Tibial artery (tissue), 4 donors: ENCODE measurements at regions not wholly inside any gene's neighbourhood (a gene's known extent, or its start where the extent isn't known, plus 50 kb on each side); places are given as distances from the start of the nearest gene placed in this dataset.

Source experiments
- DNase-seq, 2 donors: peaks; one replicate each; pipeline ENCODE4 v3.0.0-alpha.2; 2019
- H3K27ac ChIP-seq, 2 donors: fragments of 200-600 bp; sonication (generic) in 1 of 2; 1 replicate in 1 of 2; 2 replicates in 1 of 2; pipeline ENCODE4 v1.5.1; 2018 to 2019; ENCODE audit warnings: mild to moderate bottlenecking in 1 of 2
- H3K27me3 ChIP-seq, 2 donors: fragments of 200-600 bp; sonication (generic) in 1 of 2; one replicate each; pipeline versions ENCODE4 v1.5.1 to v1.6.0; 2016 to 2019
- H3K36me3 ChIP-seq, 3 donors: fragments of 200-600 bp; sonication (generic) in 2 of 3; one replicate each; pipeline ENCODE4 v1.5.1; 2016 to 2019; ENCODE audit warnings: mild to moderate bottlenecking in 2 of 3
- H3K4me1 ChIP-seq, 4 donors: fragments of 200-600 bp; sonication (generic) in 2 of 4; 1 replicate in 3 of 4; 2 replicates in 1 of 4; pipeline ENCODE4 v1.5.1; 2016 to 2019
- H3K4me3 ChIP-seq, 2 donors: fragments of 200-600 bp; sonication (generic) in 1 of 2; 1 replicate in 1 of 2; 2 replicates in 1 of 2; pipeline ENCODE4 v1.5.1; 2018 to 2019; ENCODE audit warnings: mild to moderate bottlenecking in 2 of 2
- H3K9me3 ChIP-seq, 3 donors: fragments of 200-600 bp; sonication (generic) in 1 of 3; one replicate each; pipeline ENCODE4 v1.5.1; 2016 to 2019
- CTCF ChIP-seq, 2 experiments: fragments of 200-600 bp in 1 of 2; fragments of 450-650 bp in 1 of 2; IDR thresholded peaks; one replicate each; pipeline ENCODE4 v1.5.1; 2017 to 2019; ENCODE audit warnings: antibody characterized with exemption in 2 of 2, mild to moderate bottlenecking in 1 of 2, moderate library complexity in 1 of 2
- intact Hi-C: fragments of 100-400 bp; cut with DNase I; formaldehyde crosslinking; loops from one replicate; pipeline ENCODE4 v1.15.0; 2023; ENCODE audit warnings: low total_unique reads

- no peaks in the 10 kb centered on the region for H3K36me3 ChIP-seq
- TF ChIP-seq CTCF (IDR thresholded peaks at IDR 0.05): no peak
Measured at GRCh38 chr6:165791876-165792437, 128.9 kb upstream of the PDE10A start.

GRCh38 chr6:165791306-165791705 lies 128.3 kb upstream of the PDE10A start:
- DNase-seq: no peak
- no peak overlapping the region for H3K4me3 ChIP-seq
- H3K36me3 ChIP-seq: no peaks in the 10 kb centered on the region
- no peak for TF ChIP-seq CTCF (IDR thresholded peaks at IDR 0.05)
- intact Hi-C loops: no loop called here
- H3K27ac ChIP-seq: no peak overlapping the region
- H3K4me1 ChIP-seq: no peaks in the 10 kb centered on the region
- no peaks in the 10 kb centered on the region for H3K27me3 ChIP-seq
- H3K9me3 ChIP-seq: no peaks in the 10 kb centered on the region

More at GRCh38 chr6:165791876-165792437, 128.9 kb upstream of the PDE10A start:
- no peaks in the 10 kb centered on the region for H3K4me1 ChIP-seq
- no peak for DNase-seq
- no peaks in the 10 kb centered on the region for H3K27me3 ChIP-seq
- intact Hi-C loops: no loop called here
- H3K4me3 ChIP-seq: no peak overlapping the region
- H3K27ac ChIP-seq: no peak overlapping the region
- H3K9me3 ChIP-seq: no peaks in the 10 kb centered on the region

- Histone ChIP-seq H3K27ac (no peak overlapping the region), H3K4me1 (no peaks in the 10 kb centered on the region), H3K9me3 (no peaks in the 10 kb centered on the region), H3K4me3 (no peak overlapping the region), H3K27me3 (peaks cover 0 to 5% of the 10 kb centered on the region in 2 donors), H3K36me3 (no peaks in the 10 kb centered on the region)
- TF ChIP-seq CTCF (IDR thresholded peaks at IDR 0.05): no peak
- intact Hi-C loops: no loop called here
- no peak for DNase-seq
Measured at GRCh38 chr6:165782812-165783211, 119.8 kb upstream of the PDE10A start.

GRCh38 chr6:165782134-165782533 lies 119.1 kb upstream of the PDE10A start:
- no peak for TF ChIP-seq CTCF (IDR thresholded peaks at IDR 0.05)
- H3K27ac ChIP-seq: no peak overlapping the region
- DNase-seq: no peak
- no peaks in the 10 kb centered on the region for H3K4me1 ChIP-seq
- no peaks in the 10 kb centered on the region for H3K36me3 ChIP-seq
- no peaks in the 10 kb centered on the region for H3K9me3 ChIP-seq
- H3K4me3 ChIP-seq: no peak overlapping the region
- intact Hi-C loops: no loop called here
- peaks cover 0 to 10% of the 10 kb centered on the region in 2 donors for H3K27me3 ChIP-seq

GRCh38 chr6:165777680-165778079 lies 114.6 kb upstream of the PDE10A start:
- H3K4me3 ChIP-seq: no peak overlapping the region
- H3K27ac ChIP-seq: no peak overlapping the region
- intact Hi-C loops: no loop called here
- H3K4me1 ChIP-seq: no peaks in the 10 kb centered on the region
- TF ChIP-seq CTCF (IDR thresholded peaks at IDR 0.05): no peak
- peaks cover 0 to 10% of the 10 kb centered on the region in 2 donors for H3K27me3 ChIP-seq
- DNase-seq: no peak
- H3K36me3 ChIP-seq: no peaks in the 10 kb centered on the region
- H3K9me3 ChIP-seq: no peaks in the 10 kb centered on the region

- peaks cover 0 to 10% of the 10 kb centered on the region in 2 donors for H3K27me3 ChIP-seq
- intact Hi-C loops: no loop called here
- TF ChIP-seq CTCF (IDR thresholded peaks at IDR 0.05): no peak
- H3K9me3 ChIP-seq: no peaks in the 10 kb centered on the region
- H3K4me3 ChIP-seq: no peak overlapping the region
- no peak overlapping the region for H3K27ac ChIP-seq
- H3K36me3 ChIP-seq: no peaks in the 10 kb centered on the region
- no peaks in the 10 kb centered on the region for H3K4me1 ChIP-seq
- no peak for DNase-seq
Measured at GRCh38 chr6:165776691-165777090, 113.7 kb upstream of the PDE10A start.
